Glutamatergic neuron (in vitro differentiated cells): ENCODE measurements at regions not wholly inside any gene's neighbourhood (a gene's known extent, or its start where the extent isn't known, plus 50 kb on each side); places are given as distances from the start of the nearest gene placed in this dataset.

Experiments
- DNase-seq: peaks from one replicate; pipeline ENCODE4 v3.0.0; 2022
- H3K27ac Mint-ChIP-seq: one replicate; pipeline ENCODE4 v1.8.0; 2020; ENCODE audit warnings: mild to moderate bottlenecking, mixed read lengths, inconsistent platforms; ENCODE audit not compliant: unreplicated experiment
- H3K27me3 Mint-ChIP-seq: one replicate; pipeline ENCODE4 v1.8.0; 2020; ENCODE audit warnings: mild to moderate bottlenecking, moderate library complexity, mixed read lengths, inconsistent platforms; ENCODE audit not compliant: unreplicated experiment
- H3K36me3 Mint-ChIP-seq: one replicate; pipeline ENCODE4 v1.8.0; 2020; ENCODE audit warnings: mild to moderate bottlenecking, mixed read lengths, inconsistent platforms; ENCODE audit not compliant: unreplicated experiment
- H3K4me1 Mint-ChIP-seq: one replicate; pipeline ENCODE4 v1.8.0; 2020; ENCODE audit warnings: mild to moderate bottlenecking, low read depth, mixed read lengths, inconsistent platforms; ENCODE audit not compliant: unreplicated experiment
- H3K4me3 Mint-ChIP-seq: one replicate; pipeline ENCODE4 v1.8.0; 2020; ENCODE audit warnings: mild to moderate bottlenecking, mixed read lengths, inconsistent platforms; ENCODE audit not compliant: unreplicated experiment
- H3K9me3 Mint-ChIP-seq: one replicate; pipeline ENCODE4 v1.8.0; 2020; ENCODE audit warnings: mild to moderate bottlenecking, moderate library complexity, mixed read lengths, inconsistent platforms; ENCODE audit not compliant: unreplicated experiment
- CTCF ChIP-seq: fragments of 200-600 bp; sonication (generic); IDR thresholded peaks from one replicate; pipeline ENCODE4 v1.5.0; 2021; ENCODE audit not compliant: partially characterized antibody, unreplicated experiment

GRCh38 chr3:11718637-11719405, 75.1 kb upstream of the VGLL4 start:
- H3K4me1 Mint-ChIP-seq = peaks cover 6% of the 10 kb centered on the region
- H3K9me3 Mint-ChIP-seq = peaks cover 6% of the 10 kb centered on the region
- no peak for TF ChIP-seq CTCF
- peaks cover 3% of the 10 kb centered on the region for H3K27me3 Mint-ChIP-seq
- peak; percentile 44 for DNase-seq
- peak overlapping the region; percentile 90 for H3K4me3 Mint-ChIP-seq
- no peaks in the 10 kb centered on the region for H3K36me3 Mint-ChIP-seq
- peak overlapping the region; percentile 71 for H3K27ac Mint-ChIP-seq

GRCh38 chr3:11717768-11718636, 74.3 kb upstream of the VGLL4 start:
- no peak for TF ChIP-seq CTCF
- no peak for DNase-seq
- Mint-ChIP-seq H3K27ac (no peak overlapping the region), H3K4me1 (peaks cover 6% of the 10 kb centered on the region), H3K27me3 (peaks cover 2% of the 10 kb centered on the region), H3K9me3 (peaks cover 6% of the 10 kb centered on the region), H3K4me3 (peak overlapping the region; percentile 90), H3K36me3 (no peaks in the 10 kb centered on the region)

GRCh38 chr3:11717301-11717700, 73.6 kb upstream of the VGLL4 start:
- TF ChIP-seq CTCF = no peak
- H3K27ac Mint-ChIP-seq = no peak overlapping the region
- no peak overlapping the region for H3K4me3 Mint-ChIP-seq
- H3K36me3 Mint-ChIP-seq = no peaks in the 10 kb centered on the region
- H3K27me3 Mint-ChIP-seq = peaks cover 2% of the 10 kb centered on the region
- no peak for DNase-seq
- H3K9me3 Mint-ChIP-seq = peaks cover 6% of the 10 kb centered on the region
- peaks cover 6% of the 10 kb centered on the region for H3K4me1 Mint-ChIP-seq

- no peak overlapping the region for H3K4me3 Mint-ChIP-seq
- no peak for TF ChIP-seq CTCF
- no peak for DNase-seq
- peaks cover 6% of the 10 kb centered on the region for H3K9me3 Mint-ChIP-seq
- no peak overlapping the region for H3K27ac Mint-ChIP-seq
- peaks cover 2% of the 10 kb centered on the region for H3K27me3 Mint-ChIP-seq
- no peaks in the 10 kb centered on the region for H3K36me3 Mint-ChIP-seq
- H3K4me1 Mint-ChIP-seq = peaks cover 6% of the 10 kb centered on the region
Observed at GRCh38 chr3:11716573-11717290, 73.0 kb upstream of the VGLL4 start.
